HUDEP-2 (cell line): ENCODE measurements at regions not wholly inside any gene's neighbourhood (a gene's known extent, or its start where the extent isn't known, plus 50 kb on each side); places are given as distances from the start of the nearest gene placed in this dataset.

Source experiments
- DNase-seq, 76 experiments: peaks; one replicate each; lab custom pipeline; 2025; ENCODE audit not compliant: unreplicated experiment in 76 of 76; lab: John Stamatoyannopoulos, UW

DNA sequence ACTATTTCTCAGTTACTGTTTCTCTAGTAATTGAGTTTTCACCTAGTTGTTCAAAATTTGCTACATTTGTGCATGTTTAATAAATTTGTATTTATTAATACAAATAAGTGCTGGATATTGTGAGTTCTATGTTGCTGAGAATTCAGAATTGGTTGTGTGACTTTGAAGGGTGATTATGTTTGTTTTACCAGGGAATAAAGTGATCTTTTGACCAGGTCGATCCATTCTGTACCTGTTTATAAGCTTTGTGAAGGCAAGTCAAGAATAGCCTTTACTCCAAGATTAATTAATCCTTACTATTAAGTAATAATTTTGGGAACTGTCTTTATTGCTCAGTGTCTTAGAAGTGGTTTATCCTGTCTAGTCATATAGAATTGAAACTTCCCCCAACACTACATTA is 230.0 kb upstream of the GYPC start:
- no peak for DNase-seq

DNA sequence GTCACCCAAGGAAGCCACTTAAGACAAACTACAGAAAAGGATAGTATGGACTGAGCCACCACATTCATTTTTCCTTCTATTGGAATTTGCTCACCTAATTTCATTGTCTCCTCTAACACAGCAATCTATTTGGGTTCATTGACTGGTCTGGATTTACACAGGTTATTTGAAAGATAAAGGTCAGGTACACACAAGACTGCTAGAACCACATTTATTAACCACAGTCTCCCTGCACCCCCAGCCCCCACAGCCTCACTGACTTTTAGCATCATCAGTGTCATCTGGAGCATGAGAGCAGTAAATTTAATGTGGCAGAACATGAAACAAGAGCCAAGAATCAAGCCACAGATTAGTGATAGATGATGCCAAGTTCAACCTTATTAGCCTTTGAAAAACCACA is 226.9 kb upstream of the GYPC start:
- no peak for DNase-seq

DNA sequence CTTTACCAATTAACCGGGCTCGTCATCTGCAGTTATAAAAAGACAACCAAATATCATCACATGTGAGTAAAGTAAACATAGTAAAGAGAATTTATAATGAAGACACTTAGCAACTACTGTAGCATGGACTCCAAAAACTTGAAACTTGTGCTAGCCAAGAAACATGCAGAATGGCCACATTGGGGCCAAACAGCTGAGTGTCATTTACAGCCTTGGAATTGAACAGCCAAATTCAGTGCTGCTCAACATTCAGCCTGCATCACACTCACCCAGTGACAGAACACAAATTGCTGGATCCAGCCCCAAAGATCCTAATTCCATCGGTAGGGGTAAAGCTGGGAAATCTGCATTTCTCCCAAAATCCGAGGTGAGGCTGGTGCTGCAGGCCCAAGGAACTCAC is 224.8 kb upstream of the GYPC start:
- DNase-seq = no peak

GRCh38 chr2:126436411-126436810 is 219.5 kb upstream of the GYPC start:
- DNase-seq = no peak

DNA sequence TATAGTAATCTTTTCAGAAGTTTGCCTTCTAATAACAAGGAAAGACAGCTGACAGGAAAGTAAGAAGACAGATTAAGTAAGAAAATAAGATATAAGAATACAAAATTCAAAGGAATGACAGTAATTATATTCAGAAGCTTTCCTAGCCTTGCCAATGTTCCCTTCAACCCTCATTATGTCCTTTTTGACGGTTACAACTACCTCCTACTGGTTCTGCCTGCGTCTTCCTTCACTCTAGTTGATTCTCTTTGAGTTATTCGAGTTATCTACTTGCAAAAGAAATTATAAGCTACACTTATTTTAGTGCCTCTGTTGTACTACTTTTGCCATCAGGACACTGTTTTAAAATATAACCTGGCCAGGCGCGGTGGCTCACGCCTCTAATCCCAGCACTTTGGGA is 218.9 kb upstream of the GYPC start:
- no peak for DNase-seq

- DNase-seq = no peak
Observed at GRCh38 chr2:126444512-126444911, 211.4 kb upstream of the GYPC start.

- DNase-seq = no peak
Observed at GRCh38 chr2:126446106-126446695, 209.8 kb upstream of the GYPC start.

DNA sequence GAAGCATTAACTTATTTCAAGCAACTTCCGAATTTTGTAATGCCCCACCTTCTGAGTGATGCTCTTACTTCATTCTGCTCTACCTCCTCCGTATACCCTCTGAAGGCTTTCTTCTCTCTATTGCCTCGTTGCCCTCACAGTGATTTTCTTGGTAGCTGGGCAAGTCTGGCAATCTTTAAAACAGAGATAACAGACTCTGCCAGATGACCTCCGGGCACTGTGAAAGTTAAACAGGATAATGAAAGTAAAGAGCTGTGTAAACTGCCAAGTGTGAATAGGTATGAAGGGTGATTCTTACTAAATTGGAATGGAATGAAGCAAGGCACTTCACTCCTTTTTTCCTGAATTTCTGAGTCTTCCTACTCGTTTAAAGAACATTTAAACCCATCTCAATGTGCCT is 207.3 kb upstream of the GYPC start:
- no peak for DNase-seq

GRCh38 chr2:126449677-126450076 is 206.3 kb upstream of the GYPC start:
- DNase-seq = no peak

GRCh38 chr2:126463892-126464674 is 191.9 kb upstream of the GYPC start:
- DNase-seq = no peak

DNA sequence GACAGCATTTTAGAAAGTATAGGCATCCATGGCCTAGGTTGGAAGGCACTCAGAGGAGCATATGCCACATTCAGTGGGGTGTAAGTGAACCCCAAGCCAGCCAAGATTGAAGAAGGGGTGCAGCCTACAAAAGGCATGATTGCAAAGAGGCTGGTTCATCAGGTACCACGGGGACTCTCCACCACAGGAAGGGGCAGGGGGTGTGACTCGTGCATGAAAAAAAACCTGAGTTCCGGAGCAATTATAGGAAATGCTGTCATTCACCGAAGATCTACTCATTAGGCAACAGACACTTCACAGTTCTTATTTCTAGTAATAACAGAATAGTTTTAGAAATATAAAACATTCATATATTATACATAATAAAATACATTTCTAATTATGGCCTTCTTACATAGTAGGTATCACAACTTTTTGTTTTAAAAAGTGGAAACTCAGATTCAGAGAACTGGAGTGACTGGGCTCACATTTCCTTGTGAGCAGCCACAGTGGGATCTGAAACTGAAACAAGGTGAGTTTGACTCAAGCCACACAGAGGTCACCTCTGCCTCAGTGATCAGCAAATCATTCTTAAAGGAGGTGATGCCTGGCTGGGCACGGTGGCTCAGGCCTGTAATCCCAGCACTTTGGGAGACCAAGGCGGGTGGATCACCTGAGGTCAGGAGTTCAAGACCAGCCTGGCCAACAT is 188.4 kb upstream of the GYPC start:
- no peak for DNase-seq

DNA sequence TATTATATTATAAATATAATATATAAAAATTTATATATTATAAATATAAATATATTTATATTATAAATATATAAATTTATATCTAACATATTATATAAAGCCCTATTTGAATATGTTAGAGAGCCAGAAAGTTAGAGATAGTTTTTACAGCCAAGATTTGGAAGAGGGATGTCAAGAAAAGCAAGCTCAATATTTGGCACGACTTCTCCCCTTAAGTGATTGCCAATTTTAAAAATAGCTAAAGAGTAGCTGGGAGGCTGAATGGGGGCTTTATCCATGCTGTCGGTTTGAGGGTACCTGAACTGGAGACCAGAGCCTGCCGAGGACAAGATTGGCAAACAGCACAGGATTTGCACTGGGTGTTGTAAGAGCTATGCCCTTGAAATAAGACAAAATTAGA is 180.9 kb upstream of the GYPC start:
- no peak for DNase-seq

GRCh38 chr2:126476691-126477090 is 179.3 kb upstream of the GYPC start:
- DNase-seq = no peak

DNA sequence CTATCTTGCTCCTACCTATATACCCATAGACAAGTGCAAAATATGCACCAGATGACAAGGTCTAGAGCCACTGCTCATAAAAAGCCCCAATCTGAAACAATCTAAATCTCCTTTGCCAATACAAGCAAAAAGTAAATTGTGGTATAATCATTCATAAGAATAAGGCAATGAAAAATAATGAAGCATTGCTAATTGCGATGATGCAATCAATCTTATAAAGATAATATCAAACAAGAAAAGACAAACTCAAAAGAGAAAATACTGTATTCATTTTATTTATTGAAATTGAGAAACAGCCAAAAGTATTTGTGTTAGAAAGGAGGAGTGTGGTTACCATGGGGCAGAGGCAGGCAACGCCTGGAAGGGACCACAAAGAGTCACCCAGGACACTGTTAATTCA is 175.9 kb upstream of the GYPC start:
- no peak for DNase-seq

DNA sequence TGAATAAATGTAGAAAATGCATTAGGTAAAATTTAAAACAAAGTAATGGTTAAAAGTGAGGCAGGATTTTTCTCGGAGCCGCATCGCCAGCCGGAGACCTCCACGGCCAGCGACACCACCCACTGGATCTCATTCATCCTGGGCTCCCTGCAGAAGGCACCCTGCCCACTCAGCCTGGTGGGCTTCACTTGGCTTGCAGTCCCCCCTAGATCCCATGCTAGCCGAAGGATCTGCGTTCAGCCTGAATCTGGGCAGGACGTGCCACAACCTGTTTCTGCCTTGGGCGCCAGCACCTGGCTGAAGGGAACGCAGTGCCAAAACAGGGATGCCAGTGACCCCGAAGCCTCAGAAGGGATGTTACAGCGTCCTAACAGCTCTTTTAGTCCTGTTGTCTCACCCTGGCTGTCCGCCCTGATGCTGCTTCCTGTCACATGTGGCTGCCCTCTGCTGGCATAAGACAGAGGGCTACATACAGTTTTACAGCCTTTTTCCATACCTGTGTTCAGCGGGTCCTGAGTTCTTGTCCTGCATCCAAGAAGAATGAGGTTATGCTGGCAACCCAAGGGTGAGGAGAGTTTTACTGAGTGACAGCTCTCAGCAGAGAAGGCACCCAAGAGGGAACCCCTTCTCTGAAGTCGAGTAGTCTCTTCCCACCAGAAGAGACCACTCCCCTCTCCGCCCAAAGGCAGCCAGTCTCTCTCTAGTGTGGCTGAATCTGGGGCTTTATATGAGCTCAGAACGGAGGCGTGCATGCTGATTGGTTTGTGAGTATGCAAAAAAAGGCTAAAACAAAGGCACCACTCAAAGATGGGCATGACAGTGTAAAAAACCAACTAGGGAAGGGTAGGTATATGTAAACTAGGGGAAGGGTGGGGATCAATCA is 173.1 kb upstream of the GYPC start:
- peak in 10 of 76 experiments; percentile 1 to 42 (median 12) for DNase-seq

- no peak for DNase-seq
Observed at GRCh38 chr2:126494593-126494992, 161.4 kb upstream of the GYPC start.

DNA sequence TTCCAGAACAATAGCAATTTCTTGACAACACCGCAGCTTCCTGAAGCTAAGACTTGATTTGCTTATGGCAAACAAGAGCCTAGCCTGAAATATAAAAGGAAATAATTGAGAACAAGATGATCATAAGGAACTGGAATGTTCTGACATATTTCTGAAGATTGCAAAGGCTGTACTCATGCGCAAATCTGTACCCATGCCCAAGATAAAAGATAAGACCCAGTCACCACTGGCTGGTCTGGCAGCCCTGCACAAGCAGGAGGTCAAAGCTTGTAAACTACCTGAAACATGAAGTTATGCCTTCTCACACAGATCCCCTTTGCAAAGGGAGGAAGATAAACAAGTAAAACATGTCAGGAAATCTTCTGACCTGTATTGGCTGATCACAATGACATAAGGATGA is 160.8 kb upstream of the GYPC start:
- DNase-seq = no peak

DNA sequence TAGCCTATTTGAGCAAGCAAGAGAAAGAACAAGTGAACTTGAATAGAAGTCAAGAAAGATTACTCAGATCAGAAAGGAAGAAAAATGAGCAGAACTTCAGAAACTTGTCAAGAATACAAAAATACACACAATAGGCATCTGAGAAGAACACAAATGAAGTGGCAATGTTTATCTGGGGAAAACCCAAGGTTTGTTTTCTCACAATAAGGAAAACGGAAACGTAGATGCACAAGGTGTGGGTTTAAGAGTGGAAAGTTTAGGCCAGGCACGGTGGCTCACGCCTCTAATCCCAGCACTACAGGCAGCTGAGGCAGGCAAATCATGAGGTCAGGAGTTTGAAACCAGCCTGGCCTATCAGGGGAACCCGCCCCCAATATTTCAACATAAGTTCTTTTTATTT is 159.5 kb upstream of the GYPC start:
- no peak for DNase-seq

DNA sequence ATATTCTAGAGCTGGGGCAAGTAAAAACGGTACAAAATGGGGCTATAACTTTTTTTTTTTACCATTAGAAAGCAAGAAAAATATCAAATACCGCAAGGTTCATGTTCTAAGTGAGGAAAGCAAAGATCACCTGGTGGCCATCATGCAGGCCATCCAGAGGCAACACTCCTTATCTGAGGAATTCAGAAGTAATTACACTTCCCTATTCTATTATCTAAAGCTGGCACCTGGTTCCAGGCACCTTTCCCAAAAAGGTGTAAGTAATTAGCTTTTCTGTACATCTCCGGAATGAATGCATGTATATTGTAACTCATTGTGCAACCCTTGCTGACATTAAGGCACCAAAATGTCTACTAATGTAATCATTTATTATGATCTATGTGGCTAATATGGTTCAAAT is 152.5 kb upstream of the GYPC start:
- DNase-seq = no peak

- no peak for DNase-seq
Observed at GRCh38 chr2:126504949-126505348, 151.0 kb upstream of the GYPC start.

DNA sequence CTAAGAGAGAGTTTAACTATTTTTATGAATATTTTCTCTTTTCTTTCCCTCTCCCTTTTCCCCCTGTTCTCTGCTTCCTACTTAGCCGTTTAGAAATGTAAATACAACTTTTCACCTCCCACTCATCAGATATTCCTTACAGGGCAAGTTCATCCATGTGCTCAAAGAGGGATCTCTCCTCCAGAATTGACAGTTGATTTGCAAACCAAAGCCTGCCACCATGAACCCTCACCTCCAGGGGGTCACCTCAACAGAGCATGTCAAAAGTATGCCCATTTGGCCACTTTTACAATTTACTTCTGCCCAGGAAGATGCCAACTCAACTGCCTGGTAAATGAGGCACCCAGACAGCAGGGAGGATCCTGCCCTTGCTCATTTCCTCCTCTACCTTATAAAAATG is 149.2 kb upstream of the GYPC start:
- DNase-seq = no peak
